Activated effector memory CD4-positive, alpha-beta T cell treated with Interleukin-2 at 50 U/mL for 16 hours (primary cell): ENCODE measurements at regions not wholly inside any gene's neighbourhood (a gene's known extent, or its start where the extent isn't known, plus 50 kb on each side); places are given as distances from the start of the nearest gene placed in this dataset.
"Not testable (repeated sequence)": the region's sequence is repeated elsewhere in the genome, so short reads cannot be mapped to it uniquely, and the experiment has no call there.

Experiments used
- DNase-seq: peaks from one replicate; pipeline ENCODE4 v3.0.0-alpha.2; 2020

- DNase-seq: not testable (repeated sequence)
Measured at GRCh38 chr17:77290759-77291558, 150.2 kb downstream of the SEC14L1 start.

DNA sequence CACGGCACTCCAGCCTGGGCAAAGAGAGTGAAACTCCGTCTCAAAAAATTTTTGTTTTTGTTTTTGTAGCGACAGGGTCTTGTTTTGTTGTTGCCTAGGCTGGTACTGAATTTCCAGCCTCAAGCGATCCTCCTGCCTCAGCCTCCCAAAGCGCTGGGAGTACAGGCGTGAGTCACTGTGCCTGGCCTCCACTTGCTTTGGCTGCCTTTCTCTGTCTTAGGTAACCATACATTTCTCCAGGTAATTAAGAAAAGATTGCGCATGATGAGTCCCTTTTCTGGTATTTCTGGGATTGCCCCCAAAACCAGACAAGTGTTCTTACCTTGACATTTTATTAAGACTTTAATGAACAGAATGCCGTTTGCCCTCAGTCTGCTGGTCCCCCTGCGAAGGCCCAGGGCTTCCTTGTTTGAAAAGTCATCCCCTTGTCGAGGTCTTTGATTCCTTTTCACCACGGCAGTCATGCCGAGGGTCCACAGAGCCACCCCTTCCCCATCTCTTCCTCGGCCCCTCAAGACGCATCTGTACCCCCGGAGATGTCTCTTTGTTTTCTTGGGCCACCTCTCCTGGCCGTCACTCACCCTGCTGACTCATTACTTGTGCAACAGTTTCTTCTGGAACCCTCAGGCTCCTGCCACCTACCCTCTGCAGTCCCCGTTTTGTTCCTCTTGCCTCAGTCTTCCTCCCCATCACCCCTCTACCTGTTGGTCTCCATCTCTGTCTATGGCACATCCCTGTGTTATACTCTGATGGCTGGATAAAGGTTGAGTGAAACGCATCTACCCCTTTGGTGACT, 151.0 kb downstream of the SEC14L1 start:
- no peak for DNase-seq

DNA sequence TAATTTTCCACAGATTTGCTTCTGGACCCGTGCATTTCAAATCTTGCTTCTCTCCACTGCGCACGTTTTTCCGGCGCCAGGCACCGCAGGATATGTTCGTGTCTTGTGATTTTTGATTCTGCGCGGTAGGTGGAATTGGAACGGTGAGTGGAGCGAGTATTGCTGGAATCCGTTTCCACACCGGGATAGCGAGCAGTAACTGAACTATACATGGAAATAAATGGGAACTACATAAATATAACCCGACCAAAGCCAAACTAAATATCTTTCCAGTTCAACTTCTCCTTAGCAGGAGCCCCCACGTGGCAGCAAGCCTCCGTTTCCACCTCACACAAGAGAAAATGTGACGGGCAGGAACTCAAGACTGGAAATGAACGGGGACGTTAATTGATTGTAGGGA, 154.0 kb downstream of the SEC14L1 start:
- no peak for DNase-seq

DNA sequence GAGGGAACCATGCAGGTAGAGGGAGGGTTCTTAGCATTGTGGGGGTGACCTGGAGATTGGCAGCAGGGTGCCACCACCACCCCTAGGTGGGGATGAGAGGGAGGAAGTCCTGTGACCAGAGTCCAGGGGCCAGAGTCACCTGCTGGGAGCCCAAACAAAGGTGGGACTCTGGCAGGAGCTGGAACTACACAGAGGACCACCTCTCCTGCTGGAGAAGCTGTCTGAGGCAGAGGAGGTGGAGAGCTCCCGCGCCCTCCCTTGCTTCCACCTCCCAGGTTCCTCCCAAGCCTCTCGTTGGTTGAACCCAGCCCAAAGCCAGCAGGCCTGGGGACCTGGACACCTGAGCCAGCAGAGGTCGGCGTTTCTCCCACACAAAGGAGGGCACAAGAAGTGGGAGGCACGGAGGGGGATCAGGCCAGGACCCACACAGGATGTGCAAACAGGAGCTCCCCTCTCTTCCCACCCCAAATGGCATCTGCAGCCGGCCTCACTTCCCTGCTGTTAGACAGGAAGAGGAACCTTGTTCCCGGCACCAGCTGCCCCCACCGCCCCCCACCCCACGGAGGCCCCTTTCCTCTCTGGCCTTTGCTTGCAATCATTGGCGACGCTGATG, 154.6 kb downstream of the SEC14L1 start:
- DNase-seq: no peak

- DNase-seq: no peak
Measured at GRCh38 chr17:77296769-77297409, 156.1 kb downstream of the SEC14L1 start.

- no peak for DNase-seq
Measured at GRCh38 chr17:77297693-77298666, 157.2 kb downstream of the SEC14L1 start.

- DNase-seq: no peak
Measured at GRCh38 chr17:77298811-77299210, 158.0 kb downstream of the SEC14L1 start.

GRCh38 chr17:77299256-77300015, 158.7 kb downstream of the SEC14L1 start:
- DNase-seq: no peak

DNA sequence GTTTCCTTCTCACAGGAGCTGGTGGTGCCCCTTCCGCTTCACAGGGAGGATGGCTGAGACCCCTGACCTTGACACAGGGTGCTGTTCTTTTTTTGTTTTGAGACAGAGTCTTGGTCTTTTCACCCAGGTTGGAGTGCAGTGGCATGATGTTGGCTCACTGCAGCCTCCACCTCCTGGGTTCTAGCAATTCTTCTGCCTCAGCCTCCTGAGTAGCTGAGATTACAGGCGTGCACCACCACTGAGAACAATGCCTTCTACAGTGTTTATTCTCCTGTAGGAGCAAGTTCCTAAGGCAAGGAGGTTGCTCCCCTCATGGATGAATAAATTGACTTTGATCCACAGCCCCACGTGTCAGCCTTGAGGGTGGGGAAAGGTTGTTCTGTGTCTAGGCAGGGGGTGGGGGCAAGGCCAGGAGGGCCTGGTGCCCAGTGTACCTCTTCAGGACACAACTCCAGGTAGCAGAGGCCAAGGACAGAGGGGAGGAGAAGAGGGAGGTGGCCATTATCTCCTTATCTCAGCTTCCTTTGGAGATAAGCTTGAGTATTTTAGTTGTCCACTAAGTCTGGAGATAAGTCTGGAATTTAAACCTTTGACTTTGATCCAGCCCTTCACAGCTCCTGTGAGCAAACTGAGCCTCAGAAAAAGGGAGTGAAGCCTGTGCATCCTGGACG, 159.4 kb downstream of the SEC14L1 start:
- DNase-seq: no peak

GRCh38 chr17:77301694-77302266, 161.0 kb downstream of the SEC14L1 start:
- DNase-seq: no peak

- no peak for DNase-seq
Measured at GRCh38 chr17:77302682-77303081, 161.9 kb downstream of the SEC14L1 start.

GRCh38 chr17:77303620-77304019, 162.9 kb downstream of the SEC14L1 start:
- DNase-seq: no peak

DNA sequence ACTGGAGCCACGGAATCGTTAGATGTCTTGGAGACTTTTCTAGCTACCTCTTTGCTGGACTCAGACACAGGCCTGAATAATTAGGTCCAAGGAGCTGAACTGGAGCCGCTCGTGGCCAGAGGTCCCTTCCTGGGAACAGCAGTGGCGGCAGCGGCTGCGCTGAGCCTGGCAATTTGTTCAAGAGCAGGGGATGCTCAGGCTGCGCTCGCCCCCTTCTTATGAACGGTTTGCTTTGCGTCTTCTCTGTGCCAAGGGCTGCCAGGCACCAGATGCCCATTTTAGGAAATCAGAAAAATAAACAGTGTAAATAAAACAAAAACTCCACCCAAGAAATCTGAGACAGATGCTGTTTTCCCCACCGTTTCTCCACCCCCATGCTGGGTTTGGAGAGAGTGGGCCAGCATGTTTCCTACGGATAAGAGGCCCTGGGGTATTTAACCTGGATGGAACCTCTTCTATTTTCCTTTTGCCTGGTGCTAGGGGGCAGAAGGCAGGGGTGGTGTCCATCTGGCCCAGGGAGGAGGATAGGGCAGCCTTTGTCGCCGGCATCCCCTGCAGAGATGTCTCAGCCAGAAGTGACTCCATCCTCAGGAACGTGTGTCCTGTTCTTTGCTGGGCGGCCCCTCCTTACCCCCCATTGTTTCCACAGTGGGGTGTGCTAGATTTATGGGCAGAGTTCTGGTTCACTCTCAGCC, 163.4 kb downstream of the SEC14L1 start:
- no peak for DNase-seq

GRCh38 chr17:77304746-77305473, 164.1 kb downstream of the SEC14L1 start:
- DNase-seq: no peak

- DNase-seq: no peak
Measured at GRCh38 chr17:77306048-77306789, 165.4 kb downstream of the SEC14L1 start.

- DNase-seq: no peak
Measured at GRCh38 chr17:77306790-77307478, 166.2 kb downstream of the SEC14L1 start.

DNA sequence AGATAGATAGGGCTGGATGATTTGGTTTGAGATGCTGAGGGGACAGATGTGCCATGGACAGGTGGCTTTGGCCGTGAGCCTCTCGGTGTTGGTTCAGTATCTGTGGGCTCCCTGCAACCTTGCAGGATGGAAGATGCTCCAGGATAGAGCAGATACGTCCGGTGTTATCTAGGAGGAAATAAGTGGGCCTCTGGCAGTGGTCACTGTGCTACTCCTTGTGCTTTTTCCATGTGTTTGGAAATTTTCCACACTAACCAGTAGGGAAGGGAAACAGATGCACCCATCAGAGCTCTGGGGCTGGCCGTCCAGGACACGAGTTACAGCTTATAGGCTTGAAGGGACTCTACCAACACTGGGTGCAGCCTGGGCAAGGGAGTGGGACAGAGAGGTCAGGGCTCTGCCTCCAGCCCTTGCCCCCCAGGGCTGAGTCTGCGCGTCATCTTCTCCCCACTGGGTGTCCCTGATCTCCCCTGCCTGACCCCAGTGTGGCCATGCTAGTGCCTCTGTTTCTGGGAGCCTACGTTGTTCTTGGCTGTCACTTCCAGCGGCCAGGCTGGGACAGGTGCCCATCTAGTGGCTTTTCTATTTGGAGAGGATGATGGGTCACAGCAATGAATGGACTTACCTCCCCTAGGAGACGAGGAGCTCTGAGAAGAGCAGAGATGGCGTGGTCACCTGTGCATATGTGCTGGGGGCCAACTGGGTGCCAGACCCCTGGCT, 166.9 kb downstream of the SEC14L1 start:
- no peak for DNase-seq
